ENCODE measurements at regions not wholly inside any gene's neighbourhood (a gene's known extent, or its start where the extent isn't known, plus 50 kb on each side); places are given as distances from the start of the nearest gene placed in this dataset.

- TF ChIP-seq CTCF (IDR thresholded peaks at IDR 0.05) (no peak), EZH2 (IDR thresholded peaks at IDR 0.05; ENCODE audit: borderline replicate concordance, insufficient read depth, low read depth, low read length, poor library complexity, severe bottlenecking) (no peak)
Observed at GRCh38 chr4:137378821-137379220, 153.5 kb downstream of the PCDH18 start.
